ENCODE measurements at regions not wholly inside any gene's neighbourhood (a gene's known extent, or its start where the extent isn't known, plus 50 kb on each side); places are given as distances from the start of the nearest gene placed in this dataset.

- DNase-seq (ENCODE audit: low read depth) = no peak
These were observed 653.4 kb downstream of the HDGFL1 start for GRCh38 chr6:23222724-23223123.

DNA sequence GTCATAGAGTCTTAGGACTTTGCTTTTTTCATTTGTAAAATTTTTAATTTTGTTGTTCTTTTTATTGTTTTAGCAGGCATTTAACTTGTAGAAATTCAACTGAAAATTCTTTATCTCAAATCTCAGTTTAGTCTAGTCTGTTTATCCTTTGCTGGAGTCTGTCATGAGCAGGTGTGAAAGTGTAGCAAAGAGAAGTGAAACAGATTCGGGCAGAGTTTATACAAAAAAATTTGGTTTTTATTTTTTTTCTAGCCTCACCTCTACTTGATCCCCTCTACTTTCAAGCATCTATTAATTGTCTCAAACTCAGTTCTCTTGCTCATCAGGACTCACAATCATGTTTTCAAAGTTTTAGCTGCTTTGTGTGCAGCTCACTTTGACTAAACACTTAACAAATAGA lies 655.2 kb downstream of the HDGFL1 start:
- no peak for DNase-seq (ENCODE audit: low read depth)

- DNase-seq (ENCODE audit: low read depth) = no peak
These were observed 659.2 kb downstream of the HDGFL1 start for GRCh38 chr6:23228439-23229024.

DNA sequence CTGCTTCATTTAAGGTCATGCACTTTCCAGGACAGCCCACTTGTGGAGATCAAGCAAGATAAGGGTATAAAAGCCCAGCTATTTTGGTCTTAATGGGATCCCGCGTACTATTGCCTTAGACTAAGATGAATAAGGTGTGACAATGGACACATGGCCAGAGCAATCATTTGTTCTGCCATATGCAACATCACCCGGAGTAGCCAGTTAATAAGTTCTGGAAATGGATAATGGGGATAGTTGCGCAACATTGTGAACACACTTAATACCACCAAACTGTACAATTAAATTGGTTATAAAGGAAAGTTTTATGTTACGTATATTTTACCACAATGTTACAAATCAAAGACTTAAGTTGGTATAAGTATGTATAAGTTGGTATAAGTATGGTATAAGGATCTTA lies 674.5 kb downstream of the HDGFL1 start:
- DNase-seq (ENCODE audit: low read depth) = no peak

DNA sequence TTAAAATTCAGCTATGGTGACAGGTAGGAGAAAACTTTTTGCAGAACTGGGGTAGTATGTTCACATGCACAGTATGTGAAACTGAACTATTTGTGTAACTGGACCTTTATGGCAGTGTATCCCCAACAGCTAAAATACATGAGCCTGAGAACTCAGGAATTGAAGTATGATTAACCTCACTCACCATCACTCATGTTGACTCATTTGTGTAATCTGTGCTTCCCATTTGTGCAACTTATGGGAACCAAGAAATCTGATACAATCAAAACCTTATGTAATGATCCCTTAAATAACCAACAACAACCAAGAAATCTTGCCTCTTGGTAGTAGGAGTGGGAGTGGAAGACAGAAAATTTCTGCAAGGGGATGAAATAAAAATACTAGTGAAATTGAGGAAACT lies 674.9 kb downstream of the HDGFL1 start:
- peak; percentile 78 for DNase-seq (ENCODE audit: low read depth)

DNA sequence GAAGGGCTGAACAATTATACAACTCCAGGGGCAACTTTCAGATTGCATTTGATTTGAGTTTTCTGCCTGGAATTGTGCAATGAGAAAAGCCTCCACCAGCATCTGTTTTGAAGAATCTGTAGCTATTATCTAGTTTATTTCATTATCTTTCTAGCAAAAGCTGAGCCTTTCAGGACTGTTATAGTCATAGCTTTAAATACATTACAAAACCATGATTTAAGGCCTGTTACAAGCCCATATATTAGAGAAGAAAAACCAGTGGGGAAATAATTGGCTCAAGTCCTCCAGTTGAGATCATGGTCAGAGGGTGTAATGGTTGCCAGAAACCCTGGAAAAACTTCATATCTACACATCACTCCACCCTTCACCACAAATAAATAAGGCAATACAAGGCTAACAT lies 676.2 kb downstream of the HDGFL1 start:
- DNase-seq (ENCODE audit: low read depth) = no peak

GRCh38 chr6:23246896-23247295 lies 677.5 kb downstream of the HDGFL1 start:
- no peak for DNase-seq (ENCODE audit: low read depth)

- no peak for DNase-seq (ENCODE audit: low read depth)
These were observed 681.2 kb downstream of the HDGFL1 start for GRCh38 chr6:23250556-23250955.

DNA sequence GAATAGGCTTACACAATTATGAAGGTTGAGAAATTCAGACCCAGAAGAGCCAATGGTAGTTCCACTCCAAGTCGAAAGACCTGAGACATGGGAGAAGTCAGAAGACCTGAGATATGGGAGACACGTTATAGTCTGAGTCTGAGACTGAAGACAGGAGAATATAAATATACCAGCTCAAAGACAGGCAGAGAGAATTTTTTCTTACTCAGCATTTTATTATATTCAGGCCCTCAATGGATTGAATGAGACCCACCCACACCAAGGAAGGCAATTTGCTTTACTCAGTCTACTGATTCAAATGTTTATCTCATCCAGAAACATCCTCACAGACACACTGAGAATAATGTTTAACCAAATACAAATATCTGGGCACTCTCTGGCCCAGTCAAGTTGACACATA lies 693.5 kb downstream of the HDGFL1 start:
- no peak for DNase-seq (ENCODE audit: low read depth)

DNA sequence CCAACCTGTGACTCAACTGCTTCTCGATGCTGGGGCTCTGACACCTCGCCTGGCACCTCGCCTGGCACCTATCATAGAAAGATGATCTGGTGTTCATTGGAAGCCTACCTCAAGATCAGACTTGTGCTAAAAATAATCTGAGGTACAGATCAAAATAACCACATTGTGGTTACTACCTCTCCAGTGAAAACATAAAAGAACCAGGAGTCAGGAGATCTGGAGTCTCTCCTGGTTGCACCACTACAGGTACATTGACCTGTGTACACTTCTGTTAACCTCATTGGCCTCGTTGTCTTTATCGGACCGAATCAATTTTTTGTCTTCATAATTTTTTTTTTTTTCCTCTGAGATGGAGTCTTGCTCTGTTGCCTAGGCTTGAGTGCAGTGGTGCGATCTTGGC lies 695.9 kb downstream of the HDGFL1 start:
- DNase-seq (ENCODE audit: low read depth) = no peak

- DNase-seq (ENCODE audit: low read depth) = no peak
These were observed 697.2 kb downstream of the HDGFL1 start for GRCh38 chr6:23266536-23266935.

DNA sequence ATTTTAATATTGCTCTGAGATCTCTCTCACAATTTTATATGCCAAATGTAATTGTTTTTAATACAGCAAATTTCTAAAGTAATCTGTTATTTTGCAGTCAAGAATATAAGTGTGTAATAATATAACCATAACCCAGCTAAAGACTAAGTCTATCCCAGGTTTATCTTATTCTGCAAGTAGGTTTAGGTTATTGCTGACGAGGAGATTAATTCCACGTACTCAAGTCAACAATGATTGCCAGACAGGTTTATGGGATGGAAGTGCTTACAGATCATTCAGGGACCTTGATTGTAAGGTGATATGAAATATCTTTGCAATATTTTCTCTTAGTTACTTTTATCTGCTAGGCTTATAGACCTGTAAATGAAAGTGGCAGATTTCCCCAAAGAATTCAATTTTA lies 698.3 kb downstream of the HDGFL1 start:
- DNase-seq (ENCODE audit: low read depth) = no peak

GRCh38 chr6:23268348-23268747 lies 699.0 kb downstream of the HDGFL1 start:
- no peak for DNase-seq (ENCODE audit: low read depth)

- peak; percentile 1 for DNase-seq (ENCODE audit: low read depth)
These were observed 700.1 kb downstream of the HDGFL1 start for GRCh38 chr6:23269436-23269835.

GRCh38 chr6:23272536-23272935 lies 703.2 kb downstream of the HDGFL1 start:
- no peak for DNase-seq (ENCODE audit: low read depth)

GRCh38 chr6:23277521-23278179 lies 708.3 kb downstream of the HDGFL1 start:
- no peak for DNase-seq (ENCODE audit: low read depth)

DNA sequence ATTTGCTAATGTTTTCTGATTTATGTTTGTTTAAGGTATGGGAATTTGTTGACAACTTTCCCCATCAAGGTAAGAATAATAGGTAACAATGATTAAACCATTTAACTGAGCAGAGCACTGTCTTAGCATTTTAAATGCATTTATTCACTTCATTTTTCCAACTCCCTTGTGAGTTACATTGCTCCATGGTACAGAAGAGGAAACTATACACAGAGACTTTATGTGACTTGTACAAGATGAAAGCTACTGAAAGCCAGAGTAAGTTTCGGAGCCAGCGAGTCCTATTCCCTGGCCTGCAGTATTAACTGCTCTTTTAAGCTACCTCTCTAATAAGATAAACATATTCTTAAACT lies 708.8 kb downstream of the HDGFL1 start:
- no peak for DNase-seq (ENCODE audit: low read depth)

DNA sequence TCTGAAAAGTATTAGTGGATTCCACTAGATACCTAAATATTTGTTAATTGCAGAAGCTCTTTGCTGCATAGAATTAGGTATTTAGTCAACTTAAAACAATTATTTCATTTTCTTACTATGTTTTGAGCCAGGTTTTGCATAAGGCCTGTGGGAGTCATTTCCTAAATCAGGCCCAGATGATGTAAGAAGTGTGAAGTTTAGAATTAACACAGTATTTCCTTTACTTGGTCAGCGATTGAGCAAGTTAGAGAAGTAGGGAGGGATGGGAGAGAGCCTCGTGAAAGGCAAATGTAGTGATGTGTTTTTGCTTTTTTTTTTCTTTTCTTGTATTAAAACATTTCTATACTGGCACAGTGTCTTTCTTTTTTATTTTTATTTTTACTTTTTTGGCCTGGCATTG lies 711.1 kb downstream of the HDGFL1 start:
- no peak for DNase-seq (ENCODE audit: low read depth)

DNA sequence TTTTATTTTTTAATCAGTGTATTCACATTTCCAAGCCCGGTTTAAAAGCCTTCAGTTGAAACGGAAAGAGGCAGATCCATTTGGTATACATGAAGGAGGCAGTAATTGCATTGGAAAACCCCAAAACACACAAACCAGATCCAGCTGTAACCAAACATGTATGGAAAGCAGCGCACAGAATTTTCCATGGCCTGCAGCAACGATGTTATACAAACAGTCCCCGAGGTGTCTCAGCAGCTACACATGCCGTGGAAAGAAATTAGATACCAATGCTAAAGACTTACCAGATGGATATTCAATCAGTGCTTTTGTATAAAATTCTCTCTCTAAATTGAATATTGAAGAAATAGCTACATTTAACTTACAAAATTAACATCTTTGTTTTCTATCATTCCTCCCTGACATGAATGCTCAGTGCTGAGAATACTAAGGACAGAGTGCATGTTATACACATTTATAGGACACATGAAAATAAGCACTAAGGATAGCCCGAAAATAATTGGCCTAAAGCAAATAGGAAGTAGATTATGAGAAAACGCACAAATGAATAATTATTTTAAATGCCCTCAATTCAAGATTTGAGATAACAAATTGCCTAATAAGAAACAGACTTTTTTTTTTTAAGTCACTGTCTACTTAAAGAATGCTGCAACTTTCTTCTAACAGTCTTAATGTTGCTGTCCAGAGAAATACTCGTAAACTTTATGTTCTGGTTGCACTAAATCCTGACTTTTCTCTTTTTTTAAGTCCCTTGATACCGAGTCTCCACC lies 713.1 kb downstream of the HDGFL1 start:
- no peak for DNase-seq (ENCODE audit: low read depth)

GRCh38 chr6:23293653-23294052 lies 724.3 kb downstream of the HDGFL1 start:
- DNase-seq (ENCODE audit: low read depth) = no peak

DNA sequence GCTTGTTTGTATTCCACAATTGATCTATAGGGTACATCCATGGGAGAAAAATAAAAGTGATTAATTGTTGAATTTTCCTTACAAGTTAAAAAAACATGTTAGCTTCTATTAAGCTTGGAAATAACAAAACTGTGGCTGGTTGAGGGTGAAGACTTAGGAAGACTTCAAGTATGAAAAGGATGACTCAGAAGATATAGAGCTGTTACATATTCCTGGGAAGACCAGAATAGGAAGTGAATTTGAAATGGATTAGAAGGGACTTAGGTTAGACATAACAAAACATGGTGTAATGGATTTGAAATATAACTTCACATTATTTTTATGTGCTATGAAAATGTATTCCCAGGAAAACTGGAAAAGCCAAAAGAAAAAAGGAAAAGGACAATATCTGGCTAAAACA lies 732.2 kb downstream of the HDGFL1 start:
- peak; percentile 1 for DNase-seq (ENCODE audit: low read depth)

GRCh38 chr6:23302514-23302913 lies 733.1 kb downstream of the HDGFL1 start:
- no peak for DNase-seq (ENCODE audit: low read depth)

DNA sequence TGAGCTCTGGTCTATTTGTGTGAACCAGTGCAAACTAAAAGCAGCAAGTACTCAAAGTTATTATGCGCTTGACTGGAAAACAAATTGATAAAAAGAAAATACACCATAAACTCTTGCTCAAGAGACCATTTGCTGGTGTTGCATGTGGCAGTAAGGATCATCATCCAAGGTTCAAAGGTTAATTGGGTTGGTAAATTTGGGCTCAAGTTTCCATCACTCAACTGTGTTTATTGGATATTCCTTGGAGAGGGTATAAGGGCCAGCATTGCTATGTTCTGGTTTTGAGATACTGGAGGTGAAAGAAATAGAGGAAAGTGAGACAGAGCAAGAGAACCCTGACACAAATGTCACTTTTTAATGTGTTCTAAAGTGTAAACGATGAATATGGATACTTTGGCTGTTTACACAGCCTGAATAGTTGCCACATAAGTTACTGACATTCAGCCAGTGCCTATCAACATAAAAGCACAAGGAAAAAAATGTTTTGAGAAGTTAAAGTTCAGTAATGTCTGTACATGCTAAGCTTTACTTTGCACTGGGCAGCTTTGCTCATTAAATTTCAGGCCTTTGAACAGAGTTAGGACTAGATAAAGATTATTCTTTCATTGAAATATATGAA lies 736.1 kb downstream of the HDGFL1 start:
- no peak for DNase-seq (ENCODE audit: low read depth)

Measured in LHCN-M2 (cell line).